ENCODE measurements at regions not wholly inside any gene's neighbourhood (a gene's known extent, or its start where the extent isn't known, plus 50 kb on each side); places are given as distances from the start of the nearest gene placed in this dataset.

DNA sequence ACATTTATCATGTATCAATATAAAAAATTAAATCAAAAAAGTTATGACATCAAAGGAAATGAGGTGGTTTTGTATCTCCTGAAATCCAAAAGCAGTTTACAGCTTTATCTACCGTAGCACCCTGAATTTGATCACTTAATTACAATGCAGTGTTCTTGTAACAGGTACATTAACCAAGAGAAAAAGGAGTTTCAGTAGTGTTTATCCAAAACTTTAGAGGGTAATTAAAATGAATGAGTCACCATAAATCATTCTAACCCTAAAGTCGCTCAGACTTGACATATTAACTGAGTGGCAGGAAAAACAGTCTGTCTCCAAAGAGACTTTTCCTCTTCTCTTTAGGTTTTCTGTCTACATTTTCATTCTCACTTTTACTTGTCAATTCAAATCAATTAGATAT lies 907.6 kb upstream of the EPHA5 start:
- Histone ChIP-seq H3K36me3 (ENCODE audit: control insufficient read depth, insufficient read depth, low read length) (no peaks in the 10 kb centered on the region), H3K4me3 (ENCODE audit: low read length) (no peak overlapping the region), H3K9me3 (replicated peaks; ENCODE audit: control insufficient read depth, low read depth, low read length) (no peaks in the 10 kb centered on the region), H3K27me3 (ENCODE audit: control insufficient read depth, insufficient read depth, low read length) (no peaks in the 10 kb centered on the region), H3K27ac (ENCODE audit: low read length) (no peak overlapping the region), H3K4me1 (ENCODE audit: control insufficient read depth, insufficient read depth, low read length) (no peaks in the 10 kb centered on the region)
- DNase-seq = no peak
- WGBS (ENCODE audit: insufficient coverage) = no CpG with 5 or more reads among the region's 2 CpGs

DNA sequence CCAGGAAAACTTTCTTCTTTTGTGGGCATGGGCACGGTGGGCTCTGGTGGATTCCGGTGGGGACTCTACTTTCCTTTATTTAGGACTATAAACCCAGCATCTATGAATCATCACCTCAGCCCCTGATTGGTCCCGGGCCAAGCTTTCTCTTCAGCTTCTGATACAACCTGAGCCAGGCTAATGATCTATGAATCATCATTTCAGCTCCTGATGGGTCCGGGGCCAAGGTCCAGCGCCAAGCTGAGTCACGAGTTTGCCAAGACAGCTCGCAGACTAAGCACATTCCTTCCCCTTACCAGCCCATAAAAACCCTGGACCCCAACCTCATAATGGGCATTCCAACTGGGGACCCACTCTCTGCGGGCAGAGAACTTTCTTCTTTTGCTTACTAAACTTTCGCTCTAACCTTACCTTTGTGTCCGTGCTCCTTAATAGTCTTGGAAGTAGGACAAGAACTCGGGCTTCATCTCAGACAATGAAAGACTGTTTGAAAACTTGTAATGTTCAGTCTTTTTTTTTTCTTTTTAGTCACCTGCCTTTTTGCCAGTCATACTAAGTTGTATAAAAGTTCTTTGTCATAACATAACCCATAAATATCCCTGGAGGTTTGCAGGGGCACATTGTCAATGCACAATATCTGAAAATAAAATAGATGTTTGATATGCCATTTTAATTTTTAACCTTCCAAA lies 904.9 kb upstream of the EPHA5 start:
- DNase-seq = no peak
- 85% methylated on average over 7 of the region's 11 CpGs for WGBS (ENCODE audit: insufficient coverage)

DNA sequence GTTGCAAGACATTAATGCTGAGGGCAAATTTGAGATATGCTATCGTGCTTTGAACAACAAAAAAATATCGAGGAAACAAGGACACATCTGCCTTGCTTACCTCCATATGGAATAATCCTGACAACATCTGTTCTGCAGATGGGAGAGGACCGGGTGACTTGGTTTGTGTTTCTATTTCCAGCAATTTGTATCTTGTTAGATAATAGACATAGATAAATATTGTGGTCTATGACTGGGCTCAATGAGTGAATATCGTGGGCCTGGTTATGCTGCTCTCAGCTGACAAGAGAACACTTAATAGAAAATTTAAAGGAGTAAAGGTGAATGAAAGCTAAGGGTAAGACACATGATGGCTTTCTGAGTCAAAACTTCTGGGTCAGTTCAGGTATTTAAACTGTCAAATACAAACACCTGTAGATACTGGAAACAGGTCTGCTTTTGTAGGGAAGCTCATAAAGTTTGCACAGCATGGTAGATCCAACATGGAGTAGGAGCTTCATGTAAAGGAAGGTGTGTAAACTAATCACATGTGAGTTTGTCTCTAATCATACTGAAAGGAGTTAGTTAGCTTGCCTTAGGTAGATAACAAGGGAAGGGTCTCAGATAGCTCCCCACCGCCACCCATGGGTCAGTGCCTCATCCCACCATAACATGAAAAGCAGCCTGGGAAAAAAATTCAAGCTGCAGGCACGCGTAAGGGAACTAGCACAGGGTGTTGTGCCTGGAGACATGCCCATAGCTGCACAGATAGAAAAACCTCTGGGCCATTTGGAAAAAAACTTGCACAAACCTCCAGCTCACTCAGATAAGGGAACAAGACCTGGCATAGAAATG lies 904.1 kb upstream of the EPHA5 start:
- Histone ChIP-seq H3K36me3 (ENCODE audit: control insufficient read depth, insufficient read depth, low read length) (no peaks in the 10 kb centered on the region), H3K27ac (ENCODE audit: low read length) (no peak overlapping the region), H3K27me3 (ENCODE audit: control insufficient read depth, insufficient read depth, low read length) (no peaks in the 10 kb centered on the region), H3K4me1 (ENCODE audit: control insufficient read depth, insufficient read depth, low read length) (no peaks in the 10 kb centered on the region), H3K4me3 (ENCODE audit: low read length) (no peak overlapping the region), H3K9me3 (replicated peaks; ENCODE audit: control insufficient read depth, low read depth, low read length) (no peaks in the 10 kb centered on the region)
- no CpG with 5 or more reads among the region's 7 CpGs for WGBS (ENCODE audit: insufficient coverage)
- DNase-seq = no peak

More for the DNA sequence above, 904.9 kb upstream of the EPHA5 start:
- H3K27me3 ChIP-seq (ENCODE audit: control insufficient read depth, insufficient read depth, low read length) = no peaks in the 10 kb centered on the region
- no peak overlapping the region for H3K27ac ChIP-seq (ENCODE audit: low read length)
- no peaks in the 10 kb centered on the region for H3K9me3 ChIP-seq (replicated peaks; ENCODE audit: control insufficient read depth, low read depth, low read length)
- no peaks in the 10 kb centered on the region for H3K4me1 ChIP-seq (ENCODE audit: control insufficient read depth, insufficient read depth, low read length)
- no peaks in the 10 kb centered on the region for H3K36me3 ChIP-seq (ENCODE audit: control insufficient read depth, insufficient read depth, low read length)
- no peak overlapping the region for H3K4me3 ChIP-seq (ENCODE audit: low read length)

DNA sequence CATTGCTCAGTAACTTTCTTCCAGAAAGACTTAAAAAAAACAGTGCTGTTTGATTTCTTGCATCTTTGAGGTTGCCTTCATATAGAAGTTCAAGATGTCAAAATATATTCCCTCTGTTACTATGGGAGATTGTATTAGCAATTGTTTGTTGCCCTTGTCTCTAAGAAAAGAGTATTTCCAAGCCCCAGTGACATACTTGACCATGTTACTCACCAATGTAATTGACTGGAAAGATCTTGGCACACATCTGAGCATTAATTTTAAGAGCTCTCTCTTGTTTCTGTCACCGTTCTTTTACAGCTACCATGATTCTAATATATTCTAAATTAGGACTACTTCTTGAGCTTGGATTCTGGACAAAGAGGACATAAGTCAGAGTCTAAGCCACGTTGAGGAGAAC lies 902.7 kb upstream of the EPHA5 start:
- DNase-seq = peak; percentile 12
- H3K36me3 ChIP-seq (ENCODE audit: control insufficient read depth, insufficient read depth, low read length) = no peaks in the 10 kb centered on the region
- WGBS (ENCODE audit: insufficient coverage) = no CpG with 5 or more reads among the region's 2 CpGs
- H3K4me3 ChIP-seq (ENCODE audit: low read length) = no peak overlapping the region
- no peaks in the 10 kb centered on the region for H3K27me3 ChIP-seq (ENCODE audit: control insufficient read depth, insufficient read depth, low read length)
- no peak overlapping the region for H3K27ac ChIP-seq (ENCODE audit: low read length)
- H3K9me3 ChIP-seq (replicated peaks; ENCODE audit: control insufficient read depth, low read depth, low read length) = no peaks in the 10 kb centered on the region
- no peaks in the 10 kb centered on the region for H3K4me1 ChIP-seq (ENCODE audit: control insufficient read depth, insufficient read depth, low read length)

DNA sequence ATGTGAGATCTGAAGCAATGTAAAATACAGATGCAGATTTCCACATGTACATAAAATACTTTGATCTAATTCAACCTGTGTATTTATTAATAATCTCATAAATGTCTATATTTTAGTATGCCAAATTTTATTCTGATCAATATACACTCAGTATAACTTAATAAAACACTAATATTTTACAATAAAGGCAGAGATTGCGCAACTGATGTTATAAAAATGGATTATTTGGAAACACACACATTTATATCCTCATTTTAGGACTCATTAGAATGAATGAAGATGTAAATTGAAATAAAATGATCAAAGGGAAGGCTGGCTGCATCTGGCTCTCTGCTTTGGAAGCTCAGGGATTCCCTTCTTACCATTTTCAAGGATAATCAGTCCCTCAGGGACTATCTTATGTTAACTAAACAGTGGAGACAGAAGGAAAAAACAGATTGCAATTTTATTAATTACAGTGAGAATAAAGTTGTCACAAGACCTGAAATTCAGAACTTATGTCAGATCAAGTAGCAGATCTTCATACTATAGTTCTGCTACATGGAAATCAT lies 900.9 kb upstream of the EPHA5 start:
- Histone ChIP-seq H3K4me1 (ENCODE audit: control insufficient read depth, insufficient read depth, low read length) (no peaks in the 10 kb centered on the region), H3K9me3 (replicated peaks; ENCODE audit: control insufficient read depth, low read depth, low read length) (no peaks in the 10 kb centered on the region), H3K36me3 (ENCODE audit: control insufficient read depth, insufficient read depth, low read length) (no peaks in the 10 kb centered on the region), H3K27me3 (ENCODE audit: control insufficient read depth, insufficient read depth, low read length) (no peaks in the 10 kb centered on the region), H3K4me3 (ENCODE audit: low read length) (no peak overlapping the region), H3K27ac (ENCODE audit: low read length) (no peak overlapping the region)
- DNase-seq = no peak
- WGBS (ENCODE audit: insufficient coverage) = no CpG with 5 or more reads among the region's 1 CpG

DNA sequence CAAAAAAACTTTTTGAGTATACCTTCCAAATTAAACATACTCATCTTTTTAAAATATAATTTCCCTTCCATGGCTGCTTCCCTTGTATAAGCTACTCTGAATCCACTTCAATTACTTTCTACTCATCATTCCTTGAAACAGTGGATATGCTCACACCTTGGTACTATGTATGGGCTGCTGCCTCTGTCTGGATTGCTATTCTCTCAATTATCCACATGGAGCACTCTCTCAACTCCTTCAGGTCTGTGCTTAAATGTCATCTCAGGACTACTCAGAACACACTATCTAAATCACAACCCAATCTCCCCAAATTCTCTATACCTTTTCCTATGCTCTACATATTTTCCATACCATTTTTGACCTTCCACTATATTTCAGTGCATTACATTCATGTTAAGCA lies 898.9 kb upstream of the EPHA5 start:
- no peak for DNase-seq
- Histone ChIP-seq H3K4me1 (ENCODE audit: control insufficient read depth, insufficient read depth, low read length) (peaks cover 2% of the 10 kb centered on the region), H3K9me3 (replicated peaks; ENCODE audit: control insufficient read depth, low read depth, low read length) (no peaks in the 10 kb centered on the region), H3K27me3 (ENCODE audit: control insufficient read depth, insufficient read depth, low read length) (no peaks in the 10 kb centered on the region), H3K4me3 (ENCODE audit: low read length) (no peak overlapping the region), H3K36me3 (ENCODE audit: control insufficient read depth, insufficient read depth, low read length) (no peaks in the 10 kb centered on the region), H3K27ac (ENCODE audit: low read length) (no peak overlapping the region)

DNA sequence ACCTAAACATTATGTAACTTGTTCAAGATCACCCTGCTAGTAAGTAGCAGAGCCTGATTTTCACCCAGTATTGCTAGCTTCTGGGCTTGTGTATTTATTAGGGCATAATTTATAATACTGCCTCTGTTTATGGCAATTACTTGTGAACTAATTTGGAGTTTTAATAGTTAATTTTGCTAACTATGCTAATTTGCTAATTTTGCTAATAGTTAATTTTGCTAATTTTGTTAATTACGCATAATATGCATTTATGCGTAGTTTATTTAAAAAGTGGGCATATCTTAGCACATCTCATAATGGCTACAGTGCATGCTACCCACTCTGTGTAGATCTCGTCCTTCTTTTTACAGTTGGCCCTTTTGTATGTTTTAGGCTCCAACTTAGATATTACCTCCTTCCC lies 898.1 kb upstream of the EPHA5 start:
- no peak overlapping the region for H3K27ac ChIP-seq (ENCODE audit: low read length)
- no peak for DNase-seq
- WGBS (ENCODE audit: insufficient coverage) = 43% methylated on average over 1 of the region's 3 CpGs
- H3K4me1 ChIP-seq (ENCODE audit: control insufficient read depth, insufficient read depth, low read length) = peaks cover 2% of the 10 kb centered on the region
- no peaks in the 10 kb centered on the region for H3K9me3 ChIP-seq (replicated peaks; ENCODE audit: control insufficient read depth, low read depth, low read length)
- H3K4me3 ChIP-seq (ENCODE audit: low read length) = no peak overlapping the region
- H3K27me3 ChIP-seq (ENCODE audit: control insufficient read depth, insufficient read depth, low read length) = no peaks in the 10 kb centered on the region
- no peaks in the 10 kb centered on the region for H3K36me3 ChIP-seq (ENCODE audit: control insufficient read depth, insufficient read depth, low read length)

DNA sequence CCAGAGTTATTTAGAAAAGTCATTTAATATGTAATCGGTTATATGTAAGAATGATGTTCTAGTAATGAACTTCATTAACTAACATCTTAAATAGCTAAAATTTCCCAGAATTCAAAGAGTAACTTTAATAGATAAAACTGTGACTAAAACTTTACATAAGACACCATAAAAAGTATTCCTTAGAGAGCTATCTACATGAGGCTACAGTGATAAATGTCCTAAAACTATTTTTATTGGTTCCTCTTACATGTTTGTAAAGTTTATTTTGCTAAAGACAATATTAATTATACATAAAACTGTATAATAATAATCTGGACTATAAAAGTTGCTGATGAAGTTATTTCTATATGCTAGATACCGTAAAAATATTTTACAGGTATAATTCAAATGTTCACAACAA lies 897.7 kb upstream of the EPHA5 start:
- peaks cover 2% of the 10 kb centered on the region for H3K4me1 ChIP-seq (ENCODE audit: control insufficient read depth, insufficient read depth, low read length)
- no peak overlapping the region for H3K4me3 ChIP-seq (ENCODE audit: low read length)
- no peak overlapping the region for H3K27ac ChIP-seq (ENCODE audit: low read length)
- no CpG with 5 or more reads among the region's 2 CpGs for WGBS (ENCODE audit: insufficient coverage)
- DNase-seq = no peak
- H3K9me3 ChIP-seq (replicated peaks; ENCODE audit: control insufficient read depth, low read depth, low read length) = no peaks in the 10 kb centered on the region
- no peaks in the 10 kb centered on the region for H3K36me3 ChIP-seq (ENCODE audit: control insufficient read depth, insufficient read depth, low read length)
- no peaks in the 10 kb centered on the region for H3K27me3 ChIP-seq (ENCODE audit: control insufficient read depth, insufficient read depth, low read length)

DNA sequence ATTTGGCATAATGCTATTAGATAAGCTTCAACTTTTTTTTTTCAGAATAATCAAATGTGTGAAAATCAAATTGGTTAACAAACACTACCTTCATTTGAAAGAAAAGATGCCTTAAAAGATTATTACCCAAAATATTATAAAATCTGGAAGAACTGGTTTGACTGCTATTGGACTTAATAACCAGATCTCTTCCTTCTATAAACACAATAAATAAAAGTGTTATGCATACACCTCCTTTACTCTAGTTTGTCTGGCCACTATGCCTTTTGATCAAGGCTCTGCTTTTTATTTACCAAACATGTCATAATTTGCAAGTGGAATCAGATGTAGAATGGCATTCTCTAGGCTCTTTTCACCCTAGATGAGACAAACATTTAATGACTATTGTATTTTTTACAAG lies 897.3 kb upstream of the EPHA5 start:
- no peaks in the 10 kb centered on the region for H3K36me3 ChIP-seq (ENCODE audit: control insufficient read depth, insufficient read depth, low read length)
- no peaks in the 10 kb centered on the region for H3K27me3 ChIP-seq (ENCODE audit: control insufficient read depth, insufficient read depth, low read length)
- DNase-seq = no peak
- no peak overlapping the region for H3K27ac ChIP-seq (ENCODE audit: low read length)
- H3K4me1 ChIP-seq (ENCODE audit: control insufficient read depth, insufficient read depth, low read length) = peaks cover 2% of the 10 kb centered on the region
- no peaks in the 10 kb centered on the region for H3K9me3 ChIP-seq (replicated peaks; ENCODE audit: control insufficient read depth, low read depth, low read length)
- no peak overlapping the region for H3K4me3 ChIP-seq (ENCODE audit: low read length)

DNA sequence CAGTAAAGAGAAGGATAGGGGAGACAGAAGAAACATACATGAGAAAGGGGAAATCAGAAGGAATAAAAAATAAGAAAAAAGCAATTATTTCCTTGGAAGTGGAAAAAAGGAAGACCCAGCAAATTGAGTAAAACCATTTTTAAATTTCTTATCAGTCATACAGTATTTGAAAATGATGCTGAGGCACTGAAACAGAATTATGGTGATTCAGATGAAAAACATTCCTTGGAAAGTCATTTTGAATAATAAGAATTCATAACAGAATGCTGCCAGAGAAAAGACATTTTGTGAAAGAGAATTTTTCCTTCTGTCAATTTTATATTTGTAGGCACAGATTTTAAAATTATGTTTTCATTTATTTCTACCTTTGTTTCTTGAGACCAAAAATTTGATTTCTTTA lies 895.5 kb upstream of the EPHA5 start:
- Histone ChIP-seq H3K4me3 (ENCODE audit: low read length) (no peak overlapping the region), H3K9me3 (replicated peaks; ENCODE audit: control insufficient read depth, low read depth, low read length) (no peaks in the 10 kb centered on the region), H3K4me1 (ENCODE audit: control insufficient read depth, insufficient read depth, low read length) (peaks cover 2% of the 10 kb centered on the region), H3K36me3 (ENCODE audit: control insufficient read depth, insufficient read depth, low read length) (no peaks in the 10 kb centered on the region), H3K27ac (ENCODE audit: low read length) (peak overlapping the region; percentile 23), H3K27me3 (ENCODE audit: control insufficient read depth, insufficient read depth, low read length) (no peaks in the 10 kb centered on the region)
- peak; percentile 57 for DNase-seq

Measured in muscle of leg (tissue), 3 donors.